GM12865 (cell line): ENCODE measurements at regions not wholly inside any gene's neighbourhood (a gene's known extent, or its start where the extent isn't known, plus 50 kb on each side); places are given as distances from the start of the nearest gene placed in this dataset.

Experiments
- DNase-seq: peaks from one replicate; pipeline ENCODE4 v3.0.0; 2010; ENCODE audit warnings: low read depth
- H3K4me3 ChIP-seq: 2 replicates; pipeline ENCODE4 v1.5.1; 2011; ENCODE audit warnings: mild to moderate bottlenecking, low read depth, low read length, control low read depth
- CTCF ChIP-seq: IDR thresholded peaks from 2 replicates; pipeline ENCODE4 v1.5.1; 2011; ENCODE audit warnings: low read length, control low read depth, low read depth, inconsistent platforms; ENCODE audit not compliant: insufficient read depth; ENCODE audit errors: missing control alignments

DNA sequence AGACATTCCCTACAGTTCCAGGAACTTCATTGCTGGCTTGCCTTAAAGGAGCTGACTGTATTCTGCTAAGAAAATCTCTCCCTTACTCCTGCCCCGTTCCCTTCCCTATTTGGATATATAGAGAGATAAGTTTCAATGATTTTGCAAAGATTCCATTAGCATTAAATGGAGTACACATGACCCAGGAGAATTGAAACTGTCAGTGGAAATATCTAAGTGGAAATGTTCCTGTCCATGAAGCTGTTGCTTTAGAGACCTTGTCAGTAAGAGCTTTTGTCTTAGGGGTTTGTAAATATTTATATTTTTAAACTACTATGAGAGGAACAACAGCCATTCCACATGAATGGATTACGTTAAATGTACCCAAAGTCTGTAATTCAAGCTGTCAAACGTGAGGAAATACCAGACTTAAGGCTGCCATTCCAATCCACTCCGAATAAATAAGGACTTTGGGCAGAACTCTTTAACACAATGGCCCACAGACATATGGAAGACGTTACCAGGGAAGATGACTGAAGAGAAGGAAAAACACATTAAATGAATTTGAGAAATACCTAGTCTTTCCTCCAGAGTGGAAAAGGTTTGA is 387.1 kb upstream of the PAPPA start:
- no peak overlapping the region for H3K4me3 ChIP-seq
- no peak for TF ChIP-seq CTCF
- no peak for DNase-seq

GRCh38 chr9:115770521-115770920 is 383.1 kb upstream of the PAPPA start:
- TF ChIP-seq CTCF: no peak
- no peak for DNase-seq
- no peak overlapping the region for H3K4me3 ChIP-seq

DNA sequence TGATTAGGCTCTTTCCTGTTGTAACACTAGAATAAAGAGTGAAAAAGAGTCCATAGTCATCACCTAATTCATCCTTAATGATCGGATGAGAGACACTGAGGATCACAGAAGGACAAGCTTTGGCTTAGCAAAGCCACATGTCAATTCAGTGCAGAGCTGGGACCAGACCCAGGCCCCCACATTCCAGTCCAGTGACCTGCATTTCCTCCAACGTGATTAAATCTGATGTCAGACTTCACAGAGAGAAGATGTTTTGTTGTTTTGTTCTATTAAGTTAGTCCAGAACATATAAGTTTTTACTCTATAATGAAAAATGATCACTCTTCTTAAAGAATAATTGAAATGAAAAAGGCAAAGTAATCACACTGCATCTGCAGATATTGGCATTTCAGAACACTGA is 377.9 kb upstream of the PAPPA start:
- no peak for TF ChIP-seq CTCF
- H3K4me3 ChIP-seq: no peak overlapping the region
- DNase-seq: no peak

DNA sequence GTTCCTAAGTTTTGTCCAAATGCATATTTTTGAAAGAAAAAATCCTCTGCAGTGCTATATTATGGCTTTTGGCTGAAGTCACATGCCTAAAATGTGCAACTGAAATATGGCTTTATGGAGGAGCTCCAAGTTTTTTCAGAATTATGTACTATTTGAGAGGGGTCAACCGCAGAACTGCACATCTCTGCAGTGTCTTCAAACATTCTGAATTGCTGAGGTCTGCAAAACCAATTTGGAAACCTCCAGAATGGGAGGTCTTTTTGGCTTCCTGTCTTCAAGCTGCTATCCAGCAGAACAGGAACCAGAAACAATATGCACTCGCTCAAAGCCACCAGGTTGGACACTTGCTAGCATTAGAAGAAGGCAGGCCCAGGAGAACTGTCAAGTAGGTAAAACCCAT is 376.0 kb upstream of the PAPPA start:
- no peak for TF ChIP-seq CTCF

DNA sequence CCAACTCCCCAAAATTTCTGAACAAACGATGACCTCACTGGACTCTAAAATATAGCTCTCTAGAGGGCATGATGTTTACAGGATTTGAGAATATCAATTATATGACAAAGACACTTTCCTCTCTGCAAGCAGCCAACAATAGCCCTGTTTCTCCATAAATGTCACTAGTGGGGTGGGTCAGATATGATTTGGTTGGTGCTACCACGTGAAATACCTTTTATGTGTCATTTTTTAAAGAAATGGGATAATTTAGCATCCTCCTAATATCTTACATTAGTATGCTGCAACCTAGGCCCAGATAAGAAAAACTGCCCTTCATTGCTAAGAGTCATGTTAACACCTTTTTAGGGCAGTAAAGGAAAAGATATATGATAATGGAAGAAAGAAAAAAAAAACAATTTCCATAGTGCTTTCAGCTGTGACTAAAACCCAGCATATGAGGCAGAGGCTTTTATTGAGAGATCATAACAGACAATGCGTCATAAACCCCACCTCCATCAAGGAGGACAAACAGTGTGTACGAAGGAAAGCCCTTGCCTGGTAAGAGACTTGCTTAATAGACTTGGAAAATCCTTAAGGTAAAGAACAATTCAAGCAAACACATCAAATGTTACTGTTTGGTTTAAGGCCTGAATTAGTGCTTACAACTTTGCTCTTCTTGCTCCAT is 372.4 kb upstream of the PAPPA start:
- no peak for TF ChIP-seq CTCF
- H3K4me3 ChIP-seq: no peak overlapping the region
- DNase-seq: no peak

More for the DNA sequence above, 376.0 kb upstream of the PAPPA start:
- DNase-seq: no peak
- no peak overlapping the region for H3K4me3 ChIP-seq

DNA sequence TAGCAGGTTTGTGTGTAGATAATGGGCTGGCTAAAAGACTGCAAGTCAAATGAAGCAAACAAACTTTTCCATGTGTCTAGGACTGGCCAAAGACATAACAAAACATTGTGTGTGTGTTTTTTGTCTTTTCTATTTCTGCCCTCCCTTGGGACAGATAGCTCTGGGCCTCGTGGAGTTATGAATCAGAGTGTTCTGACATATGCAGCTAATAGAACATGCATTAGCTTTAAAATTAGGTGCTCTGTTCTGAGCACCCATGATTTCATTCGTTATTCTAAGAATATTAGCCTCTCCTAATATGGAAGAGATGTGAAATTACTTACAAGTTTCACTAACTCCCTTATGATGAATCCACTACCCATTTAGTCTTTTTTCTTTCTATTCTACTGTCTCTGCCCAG is 367.3 kb upstream of the PAPPA start:
- no peak overlapping the region for H3K4me3 ChIP-seq
- TF ChIP-seq CTCF: no peak
- no peak for DNase-seq

DNA sequence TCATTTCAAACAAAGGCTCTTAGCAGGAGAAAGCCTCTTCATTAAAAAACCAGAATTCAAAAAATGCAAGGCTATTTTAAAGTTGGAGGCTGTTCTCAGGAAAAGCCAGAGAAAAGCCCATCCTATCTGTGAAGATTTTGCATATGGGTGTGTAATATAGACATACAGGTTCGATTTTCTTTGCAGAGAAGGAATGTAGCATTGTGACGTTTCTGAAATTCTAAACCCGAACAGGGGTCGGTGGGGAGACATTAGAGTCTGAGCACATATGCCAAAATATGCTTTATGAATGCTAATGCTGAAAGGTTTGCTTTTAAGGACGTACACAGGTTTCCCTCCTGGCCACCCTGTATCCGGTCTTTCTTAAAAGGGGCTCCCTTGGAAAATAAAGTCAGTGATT is 363.1 kb upstream of the PAPPA start:
- no peak overlapping the region for H3K4me3 ChIP-seq
- no peak for TF ChIP-seq CTCF
- no peak for DNase-seq
